ENCODE measurements at regions not wholly inside any gene's neighbourhood (a gene's known extent, or its start where the extent isn't known, plus 50 kb on each side); places are given as distances from the start of the nearest gene placed in this dataset.

DNA sequence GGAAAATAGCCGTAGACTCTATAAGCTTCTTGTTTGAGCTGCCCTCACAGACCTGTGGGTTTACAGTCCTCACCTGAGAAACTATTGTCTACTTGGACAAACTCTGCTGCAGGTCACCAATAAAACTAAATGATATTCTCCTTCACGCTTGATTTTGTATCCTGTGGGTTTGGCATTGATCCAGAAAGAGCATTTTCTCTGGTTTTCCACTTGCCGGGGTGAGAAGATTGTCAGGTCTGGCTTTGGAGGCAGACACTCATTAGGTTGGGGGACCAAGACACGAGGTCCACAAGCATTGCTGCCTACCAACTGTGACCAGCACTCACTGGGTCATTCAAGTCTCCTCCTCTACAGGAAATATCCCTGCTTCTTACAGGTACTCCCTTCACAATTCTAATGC is 68.5 kb downstream of the CDC14C start:
- TF ChIP-seq, protein P1, sequence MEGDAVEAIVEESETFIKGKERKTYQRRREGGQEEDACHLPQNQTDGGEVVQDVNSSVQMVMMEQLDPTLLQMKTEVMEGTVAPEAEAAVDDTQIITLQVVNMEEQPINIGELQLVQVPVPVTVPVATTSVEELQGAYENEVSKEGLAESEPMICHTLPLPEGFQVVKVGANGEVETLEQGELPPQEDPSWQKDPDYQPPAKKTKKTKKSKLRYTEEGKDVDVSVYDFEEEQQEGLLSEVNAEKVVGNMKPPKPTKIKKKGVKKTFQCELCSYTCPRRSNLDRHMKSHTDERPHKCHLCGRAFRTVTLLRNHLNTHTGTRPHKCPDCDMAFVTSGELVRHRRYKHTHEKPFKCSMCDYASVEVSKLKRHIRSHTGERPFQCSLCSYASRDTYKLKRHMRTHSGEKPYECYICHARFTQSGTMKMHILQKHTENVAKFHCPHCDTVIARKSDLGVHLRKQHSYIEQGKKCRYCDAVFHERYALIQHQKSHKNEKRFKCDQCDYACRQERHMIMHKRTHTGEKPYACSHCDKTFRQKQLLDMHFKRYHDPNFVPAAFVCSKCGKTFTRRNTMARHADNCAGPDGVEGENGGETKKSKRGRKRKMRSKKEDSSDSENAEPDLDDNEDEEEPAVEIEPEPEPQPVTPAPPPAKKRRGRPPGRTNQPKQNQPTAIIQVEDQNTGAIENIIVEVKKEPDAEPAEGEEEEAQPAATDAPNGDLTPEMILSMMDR (conservative IDR thresholded peaks at IDR 0.05) = no peak
- TF ChIP-seq EZH2 (IDR thresholded peaks at IDR 0.05; ENCODE audit: low read depth) = no peak

Data from PC-9 (cell line).